HEK293T (cell line): ENCODE measurements at regions not wholly inside any gene's neighbourhood (a gene's known extent, or its start where the extent isn't known, plus 50 kb on each side); places are given as distances from the start of the nearest gene placed in this dataset.

Experiments
- FOXK2 ChIP-seq: fragments of 450-650 bp; IDR thresholded peaks from 2 replicates; pipeline ENCODE4 v1.6.1; 2016; ENCODE audit warnings: mild to moderate bottlenecking
- FOXM1 ChIP-seq: fragments of 450-650 bp; IDR thresholded peaks from 2 replicates; pipeline ENCODE4 v1.6.1; 2017; ENCODE audit warnings: mild to moderate bottlenecking, borderline replicate concordance
- PKNOX1 ChIP-seq: fragments of 450-650 bp; IDR thresholded peaks from 2 replicates; pipeline ENCODE4 v1.6.1; 2016
- ZNF384 ChIP-seq: fragments of 450-650 bp; IDR thresholded peaks from 2 replicates; pipeline ENCODE4 v1.6.1; 2016

DNA sequence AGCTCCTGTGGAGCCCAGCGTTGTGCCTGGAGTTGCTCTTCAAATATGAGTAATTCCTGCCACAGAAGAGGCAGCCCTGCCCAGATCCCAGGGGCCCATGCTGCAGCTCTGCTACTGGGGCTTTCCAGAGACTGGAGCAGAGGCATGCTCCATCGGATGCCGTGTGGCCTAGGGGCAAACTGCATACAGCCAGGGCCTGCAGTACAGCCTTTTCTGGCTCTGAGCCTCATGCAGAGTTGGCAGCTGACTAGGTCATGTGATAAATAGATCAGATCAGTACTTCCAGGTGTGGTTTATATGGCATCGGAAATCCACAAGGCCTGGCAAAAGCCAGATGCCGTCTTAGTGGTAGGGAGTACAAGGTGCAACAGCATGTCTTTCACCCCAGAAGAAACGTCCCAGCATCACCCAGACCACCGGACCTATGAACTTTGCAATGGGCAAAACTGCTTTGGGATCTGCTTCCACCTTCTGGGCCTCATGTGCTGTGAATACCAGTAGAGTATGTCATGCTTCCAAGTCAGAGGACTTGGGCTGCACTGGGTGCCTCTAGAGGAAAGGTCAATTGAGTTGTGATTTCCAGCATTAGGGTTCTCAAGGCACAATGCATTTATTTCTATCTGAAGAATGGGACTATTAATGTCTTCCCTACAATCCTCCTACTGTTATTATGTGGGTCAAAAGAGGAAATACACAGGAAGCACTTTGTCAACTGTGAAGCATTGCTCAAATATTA lies 250.7 kb upstream of the ZNF32 start:
- TF ChIP-seq FOXK2 (no peak), FOXM1 (no peak), PKNOX1 (no peak), ZNF384 (no peak)
